Right atrium auricular region (tissue), 2 donors: ENCODE measurements at regions not wholly inside any gene's neighbourhood (a gene's known extent, or its start where the extent isn't known, plus 50 kb on each side); places are given as distances from the start of the nearest gene placed in this dataset.

Source experiments
- DNase-seq: peaks from one replicate; pipeline ENCODE4 v3.0.0-alpha.2; 2019; ENCODE audit warnings: low spot score
- H3K27ac ChIP-seq, 2 donors: fragments of 200-600 bp; sonication (generic); 1 replicate in 1 of 2; 2 replicates in 1 of 2; pipeline ENCODE4 v1.5.1; 2016 to 2019
- H3K27me3 ChIP-seq, 2 donors: fragments of 200-600 bp; sonication (generic); one replicate each; pipeline versions ENCODE4 v1.5.1 to v1.6.0; 2017 to 2019
- H3K36me3 ChIP-seq: fragments of 200-600 bp; sonication (generic); one replicate; pipeline ENCODE4 v1.5.1; 2016
- H3K4me1 ChIP-seq, 2 donors: fragments of 200-600 bp; sonication (generic); one replicate each; pipeline versions ENCODE4 v1.5.1 to v1.6.0; 2017 to 2019
- H3K4me3 ChIP-seq, 2 donors: fragments of 200-600 bp; sonication (generic); 1 replicate in 1 of 2; 2 replicates in 1 of 2; pipeline ENCODE4 v1.5.1; 2017 to 2019; ENCODE audit warnings: mild to moderate bottlenecking in 1 of 2, moderate library complexity in 1 of 2
- H3K9me3 ChIP-seq, 2 donors: fragments of 200-600 bp; sonication (generic); one replicate each; pipeline ENCODE4 v1.5.1; 2019
- CTCF ChIP-seq, 2 donors: fragments of 200-600 bp; sonication (generic); IDR thresholded peaks; one replicate each; pipeline ENCODE4 v1.5.1; 2019; ENCODE audit warnings: antibody characterized with exemption in 2 of 2

GRCh38 chr7:106968160-106968559, 76.3 kb upstream of the PRKAR2B start:
- Histone ChIP-seq H3K36me3 (no peaks in the 10 kb centered on the region), H3K27ac (no peak overlapping the region), H3K4me1 (no peaks in the 10 kb centered on the region), H3K9me3 (no peaks in the 10 kb centered on the region), H3K27me3 (no peaks in the 10 kb centered on the region), H3K4me3 (no peak overlapping the region)
- DNase-seq, result no peak
- no peak for TF ChIP-seq CTCF (IDR thresholded peaks at IDR 0.05)

GRCh38 chr7:106978425-106979420, 65.8 kb upstream of the PRKAR2B start:
- H3K9me3 ChIP-seq, result no peaks in the 10 kb centered on the region
- H3K4me3 ChIP-seq, result no peak overlapping the region
- H3K27ac ChIP-seq, result peak overlapping the region in 1 of 2 donors; percentile 16
- H3K4me1 ChIP-seq, result peaks cover 4 to 5% of the 10 kb centered on the region in 2 donors
- H3K36me3 ChIP-seq, result no peaks in the 10 kb centered on the region
- no peak for DNase-seq
- TF ChIP-seq CTCF (IDR thresholded peaks at IDR 0.05), result peak in 1 of 2 donors; percentile 24
- no peaks in the 10 kb centered on the region for H3K27me3 ChIP-seq

- peaks cover 4 to 5% of the 10 kb centered on the region in 2 donors for H3K4me1 ChIP-seq
- H3K4me3 ChIP-seq, result no peak overlapping the region
- no peaks in the 10 kb centered on the region for H3K9me3 ChIP-seq
- DNase-seq, result no peak
- H3K27me3 ChIP-seq, result no peaks in the 10 kb centered on the region
- no peaks in the 10 kb centered on the region for H3K36me3 ChIP-seq
- TF ChIP-seq CTCF (IDR thresholded peaks at IDR 0.05), result no peak
- peak overlapping the region in 1 of 2 donors; percentile 6 for H3K27ac ChIP-seq
Observed at GRCh38 chr7:106979551-106980357, 64.8 kb upstream of the PRKAR2B start.

GRCh38 chr7:106980358-106980685, 64.2 kb upstream of the PRKAR2B start:
- no peak overlapping the region for H3K4me3 ChIP-seq
- DNase-seq, result no peak
- peaks cover 4 to 5% of the 10 kb centered on the region in 2 donors for H3K4me1 ChIP-seq
- H3K9me3 ChIP-seq, result no peaks in the 10 kb centered on the region
- H3K27ac ChIP-seq, result peak overlapping the region in 1 of 2 donors; percentile 4
- H3K27me3 ChIP-seq, result no peaks in the 10 kb centered on the region
- TF ChIP-seq CTCF (IDR thresholded peaks at IDR 0.05), result no peak
- no peaks in the 10 kb centered on the region for H3K36me3 ChIP-seq

GRCh38 chr7:106982415-106982814, 62.1 kb upstream of the PRKAR2B start:
- TF ChIP-seq CTCF (IDR thresholded peaks at IDR 0.05), result no peak
- no peak for DNase-seq

More at GRCh38 chr7:106982415-106982814, 62.1 kb upstream of the PRKAR2B start:
- H3K4me3 ChIP-seq, result no peak overlapping the region
- H3K4me1 ChIP-seq, result peaks cover 4 to 5% of the 10 kb centered on the region in 2 donors
- no peaks in the 10 kb centered on the region for H3K36me3 ChIP-seq
- H3K9me3 ChIP-seq, result no peaks in the 10 kb centered on the region
- no peaks in the 10 kb centered on the region for H3K27me3 ChIP-seq
- H3K27ac ChIP-seq, result no peak overlapping the region
